GM18511 (cell line): ENCODE measurements at regions not wholly inside any gene's neighbourhood (a gene's known extent, or its start where the extent isn't known, plus 50 kb on each side); places are given as distances from the start of the nearest gene placed in this dataset.

Source experiments
- ATAC-seq: cut with Tn5 transposase; IDR thresholded peaks from one replicate; pipeline ENCODE4 v1.9.1; 2021; ENCODE audit warnings: mild to moderate bottlenecking, moderate library complexity; ENCODE audit not compliant: unreplicated experiment

DNA sequence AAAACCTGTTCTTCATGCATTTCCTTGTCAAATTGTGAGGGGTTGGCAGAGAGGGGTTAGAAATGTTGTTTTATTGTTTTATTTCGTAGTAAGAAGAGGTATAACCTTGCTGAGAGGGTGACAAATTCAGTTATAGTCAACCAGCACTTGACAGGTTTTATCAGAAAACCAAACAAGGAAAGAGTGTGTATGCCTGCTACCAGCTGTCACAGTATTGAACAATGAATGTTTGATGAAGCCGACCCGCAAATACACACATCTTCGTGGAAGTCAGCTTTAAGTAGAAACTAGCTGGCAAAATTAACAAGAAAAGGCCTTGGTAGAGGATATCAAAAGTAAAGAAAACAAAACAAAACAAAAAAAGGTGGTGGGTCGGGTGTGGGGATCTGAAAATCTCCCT, 214.6 kb upstream of the TLE4 start:
- ATAC-seq, result no peak

DNA sequence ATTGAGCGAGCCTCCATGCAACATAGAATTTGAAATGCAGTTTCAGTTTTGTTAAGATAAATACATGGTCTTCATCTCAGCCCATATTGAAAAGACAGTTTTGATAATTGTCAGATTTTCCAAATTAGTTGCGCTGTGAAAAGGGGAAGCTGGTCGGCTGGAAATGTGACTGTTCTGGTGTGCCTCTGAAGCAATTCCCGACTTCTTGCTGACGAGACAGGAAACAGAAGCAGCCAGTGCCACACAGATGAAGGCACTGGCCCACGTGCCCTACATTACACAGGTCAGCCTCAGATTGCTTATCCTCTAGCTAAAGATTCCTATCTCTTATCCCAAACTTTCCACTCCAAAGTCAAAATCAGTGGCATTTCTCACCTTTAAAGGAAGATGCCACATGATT, 214.1 kb upstream of the TLE4 start:
- no peak for ATAC-seq

DNA sequence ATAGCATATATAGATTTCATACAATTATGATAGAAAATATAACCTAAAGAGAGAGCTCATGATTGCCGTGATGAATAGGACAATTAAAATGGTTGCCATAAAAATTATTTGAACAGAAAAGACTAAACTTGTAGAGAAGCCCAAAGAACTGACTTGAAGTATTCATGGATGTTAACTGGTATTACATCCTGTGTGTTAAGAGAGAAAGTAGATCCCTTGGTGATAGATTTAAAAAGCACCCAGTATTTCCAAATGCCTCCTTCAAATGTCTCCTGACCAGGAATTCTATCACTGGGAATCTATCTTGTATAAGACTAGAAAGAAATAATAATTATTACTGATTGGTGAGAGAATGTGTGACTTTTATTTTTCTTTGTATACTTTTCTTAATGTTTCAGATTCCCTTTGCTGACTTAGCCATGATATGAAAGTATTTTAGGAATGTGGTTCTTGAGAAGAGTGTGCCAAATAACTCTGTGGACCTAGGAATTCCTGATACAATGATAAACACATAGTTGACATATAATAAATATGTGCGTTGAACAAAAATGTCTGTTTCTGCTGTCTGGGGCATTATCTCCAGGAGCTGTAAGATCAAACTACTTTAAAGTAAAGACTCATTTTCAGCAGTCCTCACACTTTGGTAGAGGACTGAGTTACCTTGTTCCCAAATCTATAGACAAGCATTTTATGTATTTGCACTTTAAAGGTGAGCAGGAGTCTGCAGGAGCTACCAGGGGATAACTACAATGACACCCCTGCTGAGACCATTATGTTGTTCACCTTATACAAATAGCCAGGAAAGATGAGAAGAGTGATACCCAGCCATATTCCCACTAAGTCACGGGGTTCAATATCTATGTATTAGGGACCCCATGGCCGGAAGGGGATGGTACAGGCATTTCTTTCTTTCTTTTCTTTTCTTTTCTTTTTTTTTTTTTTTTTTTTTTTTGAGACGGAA, 211.1 kb upstream of the TLE4 start:
- ATAC-seq, result no peak

DNA sequence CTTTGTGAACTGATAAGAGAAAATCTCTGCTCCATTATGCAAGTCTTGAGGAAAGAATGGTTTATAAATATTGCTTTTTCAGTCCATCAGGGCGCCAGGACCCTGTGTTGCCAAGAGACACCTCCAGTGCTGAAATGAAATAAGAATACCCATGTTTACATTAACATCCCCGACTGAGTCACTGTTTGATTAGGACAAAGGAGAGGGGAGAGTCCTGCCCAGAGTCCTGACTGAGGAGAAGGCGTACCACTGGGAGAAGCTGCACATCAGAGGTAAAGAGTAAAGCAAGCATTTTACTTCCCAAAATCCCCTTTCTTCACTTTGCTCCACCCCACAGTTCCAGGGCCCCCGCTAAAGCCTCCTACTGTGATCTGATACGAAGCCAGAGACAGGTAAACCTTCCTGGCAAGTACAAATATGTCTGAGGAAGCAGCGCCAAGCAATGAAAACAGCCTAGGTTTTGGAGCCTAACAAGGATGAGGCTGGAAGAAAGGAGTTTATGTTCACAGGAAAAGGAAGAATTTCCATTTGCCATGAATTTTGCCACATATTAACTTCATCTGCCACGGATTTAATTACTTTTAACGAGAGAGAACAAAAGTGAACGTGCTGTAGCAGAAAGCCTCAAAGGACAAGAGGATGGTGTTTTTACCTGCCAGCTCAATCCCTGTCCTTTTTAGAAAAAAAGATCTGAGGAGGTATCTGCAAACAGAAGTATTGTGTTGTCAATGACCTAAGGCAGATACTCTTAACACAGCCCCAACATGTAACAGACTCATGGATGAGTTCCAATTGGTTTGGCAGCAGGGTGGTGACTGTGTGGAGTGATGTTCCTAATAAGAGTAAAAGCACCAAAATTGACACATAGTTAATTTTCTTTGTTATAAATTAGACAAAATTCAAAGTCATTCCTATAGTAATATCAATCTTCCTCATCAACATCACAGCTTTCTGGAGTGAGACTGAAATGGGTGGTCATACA, 209.4 kb upstream of the TLE4 start:
- ATAC-seq, result no peak

DNA sequence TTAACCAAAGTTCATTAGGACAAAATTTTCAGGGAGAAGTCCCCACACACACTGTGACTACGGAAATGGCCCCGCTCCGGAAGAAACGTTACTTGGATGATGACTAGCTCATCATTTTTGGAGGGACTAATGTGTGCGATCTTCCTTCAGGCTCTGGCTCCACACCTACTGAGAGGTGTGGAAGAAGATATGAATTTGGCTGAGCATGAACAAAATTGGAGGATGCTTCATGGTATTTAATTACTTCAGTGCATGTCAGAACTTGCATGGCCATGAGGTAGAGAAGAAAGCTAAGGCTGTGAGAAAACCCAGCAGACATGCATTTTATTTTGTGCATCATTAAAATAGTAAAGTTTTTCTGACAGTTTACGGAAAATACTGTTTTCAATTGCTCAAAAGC, 202.1 kb upstream of the TLE4 start:
- no peak for ATAC-seq

DNA sequence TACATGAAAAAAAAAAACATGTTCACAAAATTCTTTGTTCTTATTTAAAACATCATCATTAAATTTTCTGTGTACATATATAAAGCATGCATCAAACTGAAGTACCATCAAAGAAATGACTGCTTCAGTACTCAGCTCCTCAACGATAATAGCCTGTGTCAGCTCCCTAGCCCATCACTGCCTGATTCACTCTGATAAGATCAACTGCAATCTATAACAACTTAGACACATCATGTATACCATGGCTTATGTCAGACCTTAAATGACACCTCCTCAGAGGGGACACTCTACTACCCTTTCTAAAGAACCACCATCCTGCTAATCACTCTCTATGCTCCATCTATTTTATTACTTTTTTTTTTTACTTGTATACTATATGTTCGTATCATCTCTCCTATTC, 200.5 kb upstream of the TLE4 start:
- no peak for ATAC-seq

DNA sequence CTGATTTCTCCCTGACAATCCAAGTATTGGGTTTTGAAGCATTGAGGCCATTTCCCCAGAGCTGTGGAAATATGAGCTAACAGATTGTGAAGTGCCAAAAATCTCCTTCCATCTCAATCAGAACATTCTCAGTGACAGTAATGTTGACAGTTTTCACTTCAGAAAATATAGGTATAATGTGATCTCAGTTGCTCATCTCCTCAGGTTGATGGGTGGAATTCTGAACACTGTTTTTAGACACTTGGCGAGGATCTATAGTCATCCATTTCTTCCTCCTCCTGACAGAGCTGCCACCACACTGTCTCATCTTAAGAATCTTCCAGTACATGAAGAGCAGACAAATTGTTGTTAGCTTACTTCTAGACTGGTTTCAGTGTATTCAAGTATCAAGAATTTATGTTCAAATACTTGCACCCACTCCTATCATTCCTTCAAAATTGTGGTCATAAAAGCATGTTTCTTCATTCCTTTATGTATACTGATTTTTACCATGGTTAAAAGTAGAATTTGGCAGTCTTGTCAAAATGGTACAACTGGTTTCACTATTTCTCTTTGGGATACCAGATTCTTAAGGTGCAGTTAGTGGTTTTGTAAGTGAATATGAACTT, 199.7 kb upstream of the TLE4 start:
- no peak for ATAC-seq

DNA sequence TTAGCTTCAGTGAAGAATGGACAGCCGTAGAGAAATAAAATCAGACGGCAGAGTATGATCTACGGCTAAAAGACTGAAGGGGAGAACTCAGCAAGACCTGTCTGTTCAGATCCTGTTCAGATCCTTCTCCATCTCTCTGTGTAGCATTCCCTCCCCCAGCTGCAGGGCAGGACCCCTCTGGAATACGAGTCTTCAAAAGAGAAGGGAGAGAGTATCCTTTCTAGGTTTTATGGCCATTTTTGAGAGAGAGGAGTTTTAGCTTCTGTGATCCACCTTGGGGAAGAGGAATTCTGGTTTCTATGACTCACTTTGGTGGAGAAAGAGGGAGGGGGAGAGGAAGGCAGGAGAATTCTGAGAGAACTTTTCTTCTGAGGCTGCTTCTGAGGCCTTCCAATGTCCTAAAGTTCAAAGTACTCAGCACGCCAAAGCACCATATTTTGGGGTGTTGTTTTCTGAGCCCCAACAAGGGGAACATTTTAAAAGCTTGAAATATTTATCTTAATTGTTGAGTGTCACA, 194.4 kb upstream of the TLE4 start:
- ATAC-seq, result no peak

DNA sequence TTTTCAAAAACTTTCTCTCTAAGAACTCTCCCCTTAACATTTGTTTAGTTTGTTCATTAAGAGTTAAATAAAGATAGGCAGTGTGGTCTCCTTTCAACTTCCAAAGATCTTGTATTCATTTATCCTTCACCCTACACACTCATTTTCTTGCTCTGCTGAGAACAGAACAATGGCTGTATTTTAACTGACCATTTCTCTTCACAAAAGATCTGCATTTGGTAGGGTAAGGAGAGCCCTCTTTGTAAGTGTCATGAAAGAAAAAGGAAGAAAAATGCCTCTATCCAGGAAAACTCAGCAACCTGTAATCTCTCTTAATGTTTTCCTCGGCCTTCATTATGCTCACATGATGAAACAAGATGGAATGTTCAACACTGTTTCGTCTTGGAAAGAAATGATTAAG, 193.7 kb upstream of the TLE4 start:
- no peak for ATAC-seq

DNA sequence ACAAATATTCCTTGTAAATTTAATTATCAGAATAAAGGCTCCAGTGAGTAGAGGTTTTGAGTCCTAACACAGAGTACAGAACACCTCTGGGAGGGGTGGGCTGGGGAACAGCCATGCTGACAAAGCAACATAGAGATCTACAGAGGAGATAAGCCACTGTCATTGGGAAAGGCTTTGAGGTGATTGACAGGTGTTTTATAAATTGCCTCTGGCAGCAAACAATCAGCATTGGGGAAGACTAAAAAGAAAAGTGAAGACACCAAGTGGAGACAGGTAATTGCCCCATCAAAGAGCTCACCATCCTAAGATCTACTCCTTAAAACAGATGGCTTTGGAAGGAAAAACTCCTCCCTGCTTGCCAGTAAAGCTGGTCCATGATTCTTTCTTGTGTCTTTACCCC, 189.7 kb upstream of the TLE4 start:
- no peak for ATAC-seq

DNA sequence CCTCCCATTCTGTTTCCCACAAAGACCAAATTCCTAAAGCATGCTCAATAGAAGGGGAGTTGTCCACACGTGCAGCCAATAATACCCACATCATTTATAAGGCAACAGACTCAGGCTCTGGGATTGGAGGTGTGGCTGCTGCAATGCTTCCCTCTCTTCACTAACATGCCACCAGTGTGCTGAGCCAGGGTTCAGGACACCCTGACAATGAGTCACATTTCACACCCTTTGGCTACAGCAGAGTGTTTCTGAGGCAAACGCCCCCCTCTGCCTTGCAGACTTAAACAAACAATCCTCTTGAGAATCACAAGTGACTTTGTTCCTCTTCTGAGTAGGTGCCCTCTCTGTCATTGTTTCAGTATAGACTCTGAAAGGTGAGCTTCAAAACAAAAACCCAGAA, 189.3 kb upstream of the TLE4 start:
- ATAC-seq, result no peak

DNA sequence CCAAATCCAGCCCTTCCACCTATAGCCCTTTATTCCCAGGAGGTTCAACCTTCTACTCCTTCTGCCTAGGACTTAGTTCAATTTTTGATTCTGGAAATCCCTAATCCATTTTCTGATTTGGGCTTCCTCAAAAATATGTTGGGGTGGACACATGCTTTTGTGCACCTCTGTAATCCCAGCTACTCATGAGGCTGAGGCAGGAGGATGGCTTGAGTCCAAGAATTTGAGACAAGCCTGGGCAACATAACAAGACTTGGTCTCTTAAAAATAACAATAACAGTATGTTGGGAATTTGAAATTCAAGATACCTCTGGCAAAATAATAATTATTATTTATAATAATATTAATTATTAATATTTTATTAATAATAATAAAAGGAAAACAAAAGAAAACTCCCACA, 188.7 kb upstream of the TLE4 start:
- no peak for ATAC-seq

DNA sequence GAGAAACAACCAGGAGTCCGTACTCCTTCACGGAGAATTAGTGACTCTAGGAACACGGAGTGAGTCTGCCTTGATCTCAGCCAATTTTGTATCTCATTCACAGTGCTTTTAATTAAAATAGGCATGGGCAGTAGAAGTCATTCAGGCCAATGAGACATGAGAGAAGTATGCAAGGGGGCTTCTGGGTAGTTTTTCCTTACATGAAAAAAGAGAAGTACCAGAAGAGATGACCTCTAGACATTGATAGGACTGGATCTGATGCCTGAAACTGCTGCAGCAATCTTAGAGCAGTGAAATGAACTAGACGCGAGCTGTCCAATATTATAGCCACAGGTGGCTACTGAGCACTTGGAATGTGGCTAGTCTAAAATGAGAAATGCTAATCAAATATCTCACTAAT, 187.7 kb upstream of the TLE4 start:
- no peak for ATAC-seq

DNA sequence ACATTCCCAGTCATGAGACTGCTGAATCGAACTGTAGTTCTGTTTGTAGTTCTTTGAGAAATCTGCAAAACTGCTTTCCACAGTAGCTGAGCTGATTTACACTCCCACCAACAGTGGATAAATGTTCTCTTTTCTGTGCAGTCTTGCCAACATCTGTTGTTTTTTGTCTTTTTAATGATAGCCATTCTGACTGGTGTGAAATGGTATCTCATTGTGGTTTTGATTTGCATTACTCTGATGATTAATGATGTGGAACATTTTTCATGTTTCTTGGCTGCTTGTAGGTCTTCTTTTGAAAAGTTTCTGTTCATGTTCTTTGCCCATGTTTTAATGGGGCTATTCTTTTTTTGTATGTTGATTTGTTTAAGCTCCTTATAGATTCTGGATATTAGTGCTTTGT, 187.3 kb upstream of the TLE4 start:
- ATAC-seq, result no peak

DNA sequence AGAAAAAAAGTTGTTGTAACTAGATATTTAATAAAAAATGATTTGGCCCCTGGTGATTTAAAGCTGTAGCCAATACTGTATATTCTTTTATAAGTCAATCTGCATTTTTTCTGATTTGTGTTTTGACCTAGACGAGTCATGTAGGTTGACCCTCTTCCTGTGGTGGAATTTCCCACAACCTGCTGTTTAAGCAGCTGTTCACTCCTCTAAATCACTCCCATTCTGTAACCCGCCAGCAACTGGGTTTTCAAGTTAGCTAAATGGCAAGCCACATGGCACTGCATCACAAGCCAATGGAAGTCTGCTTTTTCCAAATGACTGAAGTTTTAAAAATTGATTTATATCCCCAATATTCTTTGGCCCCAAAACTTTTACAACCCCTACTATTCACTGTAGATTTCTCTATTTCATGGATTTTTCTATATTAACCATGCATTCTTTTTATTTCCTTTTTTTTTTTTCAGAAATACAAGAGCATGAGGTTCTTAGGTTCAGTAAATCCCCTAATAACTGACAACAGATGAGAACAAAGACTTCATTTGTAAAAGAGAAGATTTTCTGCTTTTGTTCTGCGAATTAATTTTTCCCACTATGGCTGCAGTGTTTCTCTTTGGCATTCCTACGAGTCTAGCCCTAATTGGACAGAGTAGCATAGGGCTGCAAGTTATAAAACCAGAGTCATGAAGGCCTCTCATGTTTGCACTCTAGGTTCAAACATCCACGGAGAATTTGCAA, 184.5 kb upstream of the TLE4 start:
- ATAC-seq, result no peak

DNA sequence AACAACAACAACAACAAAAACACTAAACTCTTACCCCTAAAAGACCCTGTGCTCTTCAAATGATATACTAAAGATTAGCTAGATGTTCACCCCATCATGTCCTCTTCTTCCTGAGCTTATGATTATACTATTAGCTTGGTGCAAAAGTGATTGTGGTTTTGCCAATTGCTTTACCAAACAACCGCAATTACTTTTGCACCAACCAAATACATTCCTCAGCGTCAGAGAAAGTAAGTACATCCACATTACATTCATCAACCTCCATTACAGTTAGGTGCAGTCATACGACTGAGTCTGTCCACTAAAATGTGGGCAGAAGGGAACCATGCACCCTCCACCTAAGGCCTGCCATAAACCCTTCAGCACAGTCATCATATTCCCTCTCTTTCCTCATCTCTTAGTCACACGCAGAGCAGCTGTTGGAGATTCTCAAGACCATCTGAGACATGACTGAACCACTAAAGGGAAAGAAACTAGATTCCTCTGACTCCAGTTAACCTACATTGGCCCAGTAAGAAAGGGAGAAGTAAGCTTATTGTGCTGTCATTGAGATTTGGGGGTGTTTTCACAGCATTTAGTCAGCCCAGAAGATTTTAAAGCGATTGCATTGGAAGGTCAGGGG, 181.6 kb upstream of the TLE4 start:
- ATAC-seq, result no peak

DNA sequence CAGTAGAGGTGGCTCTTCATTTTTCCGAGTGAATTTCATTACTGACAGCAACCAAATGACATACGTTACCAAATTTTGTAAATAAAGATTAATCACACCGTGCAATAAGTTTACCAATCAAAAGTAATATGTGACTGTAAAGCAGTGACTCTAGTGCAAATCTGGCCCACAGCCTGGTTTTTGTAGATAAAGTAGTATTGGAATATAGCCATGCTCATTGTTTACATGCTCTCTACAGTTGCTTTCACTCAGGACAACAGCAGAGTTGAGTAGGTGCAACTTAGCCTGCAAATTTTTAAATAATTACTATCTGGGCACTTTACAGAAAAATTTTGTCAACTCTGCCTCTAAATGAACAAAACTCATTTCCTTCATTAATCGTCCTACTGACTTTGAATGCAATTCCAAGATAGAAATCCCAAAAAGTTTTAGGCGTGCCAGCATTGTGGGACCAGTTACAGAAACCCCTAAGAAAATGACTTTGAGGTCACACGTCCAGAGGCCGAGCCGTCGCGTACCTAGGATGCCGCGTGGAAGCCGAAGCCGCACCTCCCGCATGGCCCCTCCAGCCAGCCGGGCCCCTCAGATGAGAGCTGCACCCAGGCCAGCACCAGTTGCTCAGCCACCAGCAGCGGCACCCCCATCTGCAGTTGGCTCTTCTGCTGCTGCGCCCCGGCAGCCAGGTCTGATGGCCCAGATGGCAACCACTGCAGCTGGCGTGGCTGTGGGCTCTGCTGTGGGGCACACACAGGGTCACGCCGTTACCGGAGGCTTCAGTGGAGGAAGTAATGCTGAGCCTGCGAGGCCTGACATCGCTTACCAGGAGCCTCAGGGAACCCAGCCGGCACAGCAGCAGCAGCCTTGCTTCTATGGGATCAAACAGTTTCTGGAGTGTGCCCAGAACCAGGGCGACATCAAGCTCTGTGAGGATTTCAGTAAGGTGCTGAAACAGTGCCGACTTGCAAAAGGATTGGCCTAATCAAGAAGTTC, 180.7 kb upstream of the TLE4 start:
- no peak for ATAC-seq

DNA sequence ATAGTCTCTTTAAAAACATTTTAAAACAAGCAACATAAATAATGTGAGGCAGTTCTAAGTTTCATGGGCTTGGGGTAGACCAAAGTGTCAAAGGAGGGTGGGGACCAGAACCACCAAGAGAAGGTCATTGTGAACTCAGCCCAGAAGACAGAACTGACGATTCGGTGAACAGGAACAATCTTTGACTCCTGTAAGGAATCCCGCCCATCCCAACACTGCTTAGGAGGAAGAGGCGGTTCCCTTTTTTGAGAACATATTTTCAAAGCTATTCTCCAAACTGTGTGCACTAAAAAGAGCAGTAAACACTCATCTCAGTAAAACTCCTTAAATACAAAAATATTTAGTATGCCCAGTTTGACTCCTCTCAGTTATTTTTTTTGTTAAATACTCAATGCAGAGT, 176.5 kb upstream of the TLE4 start:
- no peak for ATAC-seq

DNA sequence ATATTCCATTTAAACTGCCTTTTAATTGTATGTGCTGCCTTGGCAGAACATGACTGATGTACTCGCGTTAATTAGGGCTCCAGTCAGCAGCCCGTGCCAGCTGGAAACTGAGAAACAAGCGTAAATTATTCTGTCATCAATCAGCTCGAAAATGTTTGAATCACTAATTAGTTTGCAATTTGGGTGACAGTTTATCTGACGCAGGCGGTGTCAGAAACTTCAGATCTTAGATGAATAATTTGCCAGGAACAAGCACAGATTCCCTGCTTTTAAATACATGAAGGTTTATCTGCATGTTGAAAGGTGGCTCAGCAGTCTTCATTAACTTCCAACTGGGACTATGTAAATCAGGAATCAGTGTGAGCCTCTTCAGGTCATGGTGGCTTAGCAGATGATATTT, 176.0 kb upstream of the TLE4 start:
- ATAC-seq, result no peak
